HG03139 (cell line): ENCODE measurements at regions not wholly inside any gene's neighbourhood (a gene's known extent, or its start where the extent isn't known, plus 50 kb on each side); places are given as distances from the start of the nearest gene placed in this dataset.

Experiments
- ATAC-seq: cut with Tn5 transposase; IDR thresholded peaks from one replicate; pipeline ENCODE4 v1.9.1; 2021; ENCODE audit not compliant: unreplicated experiment

DNA sequence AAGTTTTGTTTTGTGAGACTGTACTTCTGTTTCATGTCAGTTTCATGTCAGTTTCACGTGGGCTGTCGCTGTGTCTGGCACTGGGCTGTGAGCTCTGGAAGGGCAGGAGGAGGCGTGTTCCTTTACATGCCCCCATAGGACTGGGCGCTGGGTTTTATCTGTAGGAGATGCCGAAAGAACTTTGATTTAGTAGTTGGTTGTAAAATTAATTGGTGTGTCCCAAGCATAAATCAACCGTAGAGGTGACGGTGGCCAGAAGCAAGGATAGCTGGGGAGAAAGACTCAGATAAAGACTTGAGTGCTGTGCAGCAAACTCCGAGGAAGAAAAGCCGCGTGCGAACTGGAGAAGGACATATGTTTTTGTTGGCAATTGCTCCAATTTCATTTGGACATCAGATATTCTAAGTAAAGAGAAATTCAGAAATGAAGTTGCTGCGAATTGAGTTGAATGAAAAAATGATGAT lies 182.5 kb downstream of the VRK1 start:
- no peak for ATAC-seq

DNA sequence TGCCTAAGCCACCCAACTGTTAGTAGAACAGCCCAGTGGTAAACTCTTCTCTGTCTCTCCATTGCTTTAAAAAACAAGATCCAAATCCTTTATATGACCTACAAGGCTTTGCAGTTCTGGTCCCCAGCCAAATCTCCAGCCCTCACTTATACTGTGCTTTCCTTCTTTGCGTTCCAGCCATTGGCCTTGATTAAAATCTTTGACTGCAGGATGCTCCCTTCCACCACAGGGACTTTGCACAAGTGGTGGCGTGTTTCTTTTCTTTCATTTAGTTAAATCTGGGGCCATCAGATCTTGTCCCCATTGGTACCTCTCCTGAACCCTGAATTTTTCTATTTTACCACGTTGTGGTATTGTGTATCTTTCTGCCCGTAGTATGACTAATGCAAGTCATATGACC lies 183.7 kb downstream of the VRK1 start:
- no peak for ATAC-seq

DNA sequence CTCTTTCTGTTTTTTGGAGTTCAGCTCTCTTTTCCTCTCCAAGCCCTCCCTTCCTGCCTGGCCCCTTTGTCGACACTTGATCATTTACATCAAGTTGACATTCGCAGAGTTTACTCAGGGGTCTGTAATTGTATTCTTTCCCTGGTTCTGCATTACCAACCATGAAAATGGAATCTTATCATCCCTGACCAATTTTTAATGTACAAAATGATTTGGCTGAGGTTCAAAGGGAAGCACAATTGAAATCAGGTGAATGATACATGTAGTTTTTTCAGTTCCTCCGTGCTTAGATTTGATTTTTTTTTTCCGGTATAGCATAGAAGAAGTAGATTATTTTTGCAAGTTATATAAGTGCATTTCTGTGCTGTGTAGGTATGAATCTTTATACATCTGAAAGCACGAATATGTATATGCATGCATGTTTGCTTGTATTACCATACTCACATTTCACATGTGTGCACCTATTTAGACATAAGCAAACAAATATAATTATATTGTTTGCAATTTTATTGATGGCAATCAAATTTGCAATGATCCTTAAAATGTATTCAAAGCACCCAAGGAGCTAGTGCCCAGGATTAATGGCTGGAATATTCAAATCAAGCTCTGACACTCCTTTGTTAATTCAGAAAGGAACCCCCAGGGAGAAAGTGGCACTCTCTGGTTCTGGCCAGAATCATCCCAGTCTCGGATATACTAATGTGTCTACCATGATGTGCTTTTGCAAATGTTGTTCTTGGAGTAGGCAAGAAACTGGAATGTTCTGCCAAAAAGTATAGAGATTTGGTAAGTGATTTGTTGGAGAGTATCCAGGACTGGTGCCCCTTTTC lies 189.3 kb downstream of the VRK1 start:
- ATAC-seq, result no peak

DNA sequence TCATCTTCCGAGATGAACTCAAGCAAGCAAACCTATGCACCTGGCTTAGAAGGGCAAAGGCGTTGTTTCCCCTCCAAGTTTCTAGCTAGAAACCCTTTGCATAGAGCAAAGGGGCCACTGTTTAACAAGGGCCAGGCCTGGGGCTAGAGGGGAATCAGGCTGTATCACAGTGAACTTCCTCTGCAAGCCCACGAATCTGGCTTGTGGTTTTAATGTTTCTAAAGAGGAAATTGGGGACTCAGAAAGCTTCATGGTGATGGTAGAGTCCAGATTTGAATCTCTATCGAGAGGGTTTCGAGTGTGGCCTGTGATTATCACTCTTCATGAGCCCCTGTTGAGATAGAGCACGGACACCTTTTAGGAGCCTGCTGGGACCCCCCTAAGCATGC lies 189.9 kb downstream of the VRK1 start:
- no peak for ATAC-seq

DNA sequence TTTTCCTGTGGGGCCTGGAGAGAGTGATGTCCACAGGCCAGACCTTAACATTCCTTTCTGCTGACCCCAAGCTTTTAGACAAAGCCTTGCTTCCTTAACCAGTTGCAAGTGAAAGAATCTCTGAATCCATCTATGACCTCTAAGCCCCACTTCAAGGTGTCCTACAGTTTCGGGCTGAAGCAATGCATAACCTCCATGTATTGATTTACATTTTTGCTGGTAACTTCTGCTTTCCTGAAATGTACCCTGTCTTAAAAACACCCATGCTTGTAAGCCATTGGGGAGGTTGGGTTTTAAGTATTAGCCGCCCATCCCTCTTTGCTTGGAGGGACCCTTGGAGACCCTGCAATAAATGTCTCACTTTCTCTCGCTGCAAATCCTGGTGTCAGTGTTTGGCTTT lies 190.6 kb downstream of the VRK1 start:
- no peak for ATAC-seq

DNA sequence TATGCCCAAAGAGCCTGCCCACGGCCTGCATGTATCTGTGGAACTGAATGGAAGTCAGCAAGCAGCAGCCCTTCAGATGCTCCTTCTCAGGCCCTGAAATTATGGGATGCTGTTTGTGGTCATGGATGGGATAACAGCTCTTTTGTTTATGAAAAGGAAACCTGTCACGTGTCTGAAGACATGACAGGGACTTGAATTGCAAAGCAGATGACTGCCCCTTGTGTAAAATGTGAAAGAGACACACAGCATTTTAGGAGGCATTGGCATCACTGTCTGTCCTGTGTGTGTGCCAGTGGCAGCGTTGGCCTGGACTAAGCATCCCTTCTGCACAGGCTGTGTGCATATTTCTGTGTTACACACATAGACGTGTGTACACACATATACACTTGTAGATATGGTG lies 192.1 kb downstream of the VRK1 start:
- no peak for ATAC-seq

DNA sequence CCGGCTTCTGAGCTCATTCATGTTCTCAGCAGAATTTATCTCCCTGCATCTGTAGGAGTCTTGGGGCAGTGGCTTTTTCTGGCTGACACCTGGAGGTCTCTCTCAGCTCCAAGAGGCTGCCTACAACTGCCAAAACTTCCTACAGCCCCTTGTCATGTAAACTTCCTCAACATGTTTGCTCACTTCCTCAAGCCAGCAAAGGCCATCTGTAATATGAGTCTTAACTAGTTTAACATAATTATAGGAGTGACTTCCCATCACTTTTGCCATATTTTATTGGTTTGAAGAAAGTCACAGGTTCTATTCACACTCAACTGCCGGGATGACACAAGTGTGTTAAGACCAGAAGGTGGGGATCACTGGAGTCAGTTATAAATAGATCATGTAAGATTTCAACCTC lies 194.0 kb downstream of the VRK1 start:
- ATAC-seq, result no peak

DNA sequence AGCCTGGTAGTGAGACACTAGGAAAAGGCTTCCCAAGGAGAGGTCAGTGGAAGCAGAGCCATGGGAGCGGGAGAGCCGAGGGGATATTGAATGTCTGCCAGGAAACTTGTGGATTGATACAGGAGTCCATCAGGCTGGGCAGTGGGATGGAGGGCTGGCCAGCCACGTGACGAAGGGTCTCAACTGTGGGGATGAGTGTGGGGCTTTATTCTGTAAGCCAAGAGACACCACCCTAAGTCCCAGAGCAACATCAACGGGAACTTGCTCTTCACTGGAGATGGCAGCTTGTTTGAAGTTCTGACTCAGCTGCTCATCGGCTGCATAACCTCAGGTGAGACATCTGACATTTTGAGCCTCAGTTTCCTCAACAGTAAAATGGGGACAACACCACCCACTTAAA lies 197.8 kb downstream of the VRK1 start:
- no peak for ATAC-seq

DNA sequence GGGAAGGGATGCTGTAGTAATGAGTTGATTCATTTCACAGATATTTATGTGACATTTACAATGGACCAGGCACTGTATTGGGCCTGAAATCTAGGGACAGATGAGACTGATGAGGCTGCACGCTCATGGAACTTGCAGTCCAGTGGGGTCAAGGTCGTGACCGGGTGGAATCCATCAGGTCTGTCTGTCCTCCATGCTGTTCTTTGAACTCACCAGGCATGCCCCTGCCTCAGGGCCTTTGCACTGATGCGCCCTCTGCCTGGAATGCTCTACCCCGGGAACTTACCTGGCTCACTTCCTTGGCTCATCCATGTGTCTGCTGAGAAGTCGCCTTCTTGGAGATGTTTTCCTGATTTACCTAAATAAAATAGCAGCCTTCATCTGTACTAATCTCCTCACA lies 200.1 kb downstream of the VRK1 start:
- no peak for ATAC-seq

DNA sequence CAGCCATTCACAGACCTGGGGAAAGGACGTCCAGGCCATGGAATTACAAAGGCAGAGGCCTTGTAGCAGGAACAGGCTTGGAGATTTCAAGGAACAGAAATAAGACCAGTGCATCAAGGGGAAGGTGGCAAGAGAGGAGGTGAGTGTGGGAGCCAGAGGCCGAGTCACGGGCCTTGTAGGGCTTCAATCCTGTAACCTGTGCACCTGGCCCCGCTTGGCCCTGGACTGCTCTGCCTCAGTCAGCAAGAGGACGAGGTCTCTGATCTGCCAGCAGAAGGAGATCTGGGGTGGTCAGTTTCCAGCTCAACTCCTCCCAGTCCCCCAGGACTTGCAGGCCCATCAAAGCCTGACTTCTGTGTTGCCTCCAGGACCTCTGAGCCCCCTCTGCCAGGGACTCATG lies 200.8 kb downstream of the VRK1 start:
- no peak for ATAC-seq

DNA sequence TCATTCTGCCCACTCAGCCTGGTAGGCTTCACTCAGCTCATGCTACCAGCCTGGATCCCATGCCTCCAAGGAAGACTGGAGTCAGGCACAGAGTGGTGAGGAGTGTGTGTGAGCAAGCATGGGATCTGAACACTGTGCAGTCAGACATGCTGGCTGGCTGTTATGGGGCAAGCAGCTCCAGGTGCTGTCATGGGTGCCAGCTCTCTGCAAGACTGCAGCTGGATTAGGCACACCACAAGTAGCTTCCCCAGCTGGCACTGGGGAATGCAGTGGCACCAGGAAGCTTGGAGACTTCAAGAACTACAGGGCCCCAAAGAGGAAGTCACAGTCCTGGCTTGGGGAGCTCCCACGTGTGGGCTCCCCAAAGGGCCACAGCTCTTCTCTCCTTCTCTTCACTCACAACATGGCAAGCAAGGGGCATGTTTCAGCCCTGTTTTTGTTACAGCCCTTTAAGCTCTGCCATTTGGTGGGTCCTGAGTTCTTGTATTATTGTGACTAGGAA lies 202.5 kb downstream of the VRK1 start:
- no peak for ATAC-seq

DNA sequence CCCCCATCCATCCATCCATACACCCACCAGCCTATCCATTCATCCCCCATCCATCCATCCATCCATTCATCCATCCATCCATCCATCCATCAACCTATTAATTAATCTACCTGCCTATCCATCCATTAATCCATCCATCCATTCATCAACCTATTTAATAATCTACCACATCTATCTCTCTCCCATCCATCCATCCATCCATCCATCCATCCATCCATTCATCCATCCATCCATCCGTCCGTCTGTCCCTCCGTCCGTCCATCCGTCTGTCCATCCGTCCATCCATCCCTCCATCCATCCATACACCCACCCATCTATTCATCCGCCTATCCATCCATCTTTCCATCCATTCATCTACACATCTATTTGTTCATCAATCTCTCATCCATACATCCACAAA lies 205.3 kb downstream of the VRK1 start:
- no peak for ATAC-seq

DNA sequence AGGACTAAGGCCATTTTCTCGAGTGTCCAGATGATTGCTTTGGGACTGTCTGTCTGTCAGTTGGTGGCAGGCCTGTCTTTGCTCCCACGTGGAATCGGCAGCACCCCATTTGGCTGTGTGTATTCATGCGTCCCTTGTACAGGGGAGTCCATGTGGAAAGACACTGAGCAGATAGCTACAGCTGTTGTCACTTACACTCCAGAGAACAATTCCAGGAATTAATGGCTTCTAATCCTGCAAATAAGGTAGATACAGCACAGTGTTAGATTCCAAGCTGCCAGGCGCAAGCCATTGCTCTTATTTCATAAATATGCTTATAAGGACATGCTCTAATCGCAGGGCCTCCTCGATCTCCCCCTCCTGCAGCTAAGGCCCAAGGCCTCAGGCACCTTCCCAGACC lies 208.8 kb downstream of the VRK1 start:
- ATAC-seq, result no peak

DNA sequence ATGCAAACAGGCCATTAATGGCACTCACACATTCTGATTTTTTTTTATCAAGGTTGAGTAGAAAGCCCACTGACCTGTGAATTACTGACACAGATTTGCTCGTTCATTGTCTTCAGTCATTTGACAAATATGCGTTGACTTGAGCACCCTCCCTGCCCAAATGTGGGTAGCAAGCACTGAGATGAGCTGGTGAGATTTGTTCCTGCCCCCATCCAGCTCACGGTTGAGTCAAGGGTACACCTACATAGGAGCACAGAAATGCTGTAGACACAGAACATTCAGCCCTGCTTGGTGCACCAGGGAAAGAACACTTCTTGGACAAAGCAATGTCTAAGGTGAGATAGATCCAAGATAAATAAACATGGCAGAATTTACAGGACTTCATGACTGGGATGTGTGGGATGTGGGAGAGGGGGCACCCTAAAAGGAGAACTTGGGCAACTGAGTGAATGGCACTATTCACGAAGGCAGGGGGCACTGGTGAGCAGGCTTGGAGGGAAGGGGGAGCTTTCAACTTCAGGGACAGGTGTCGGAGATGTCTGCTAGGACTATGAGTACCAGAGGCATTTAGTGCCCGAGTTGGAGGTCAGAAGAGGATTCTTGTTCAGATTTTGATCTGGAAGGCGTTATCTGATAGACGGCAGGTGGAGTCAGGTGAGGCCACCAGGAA lies 213.4 kb downstream of the VRK1 start:
- no peak for ATAC-seq

DNA sequence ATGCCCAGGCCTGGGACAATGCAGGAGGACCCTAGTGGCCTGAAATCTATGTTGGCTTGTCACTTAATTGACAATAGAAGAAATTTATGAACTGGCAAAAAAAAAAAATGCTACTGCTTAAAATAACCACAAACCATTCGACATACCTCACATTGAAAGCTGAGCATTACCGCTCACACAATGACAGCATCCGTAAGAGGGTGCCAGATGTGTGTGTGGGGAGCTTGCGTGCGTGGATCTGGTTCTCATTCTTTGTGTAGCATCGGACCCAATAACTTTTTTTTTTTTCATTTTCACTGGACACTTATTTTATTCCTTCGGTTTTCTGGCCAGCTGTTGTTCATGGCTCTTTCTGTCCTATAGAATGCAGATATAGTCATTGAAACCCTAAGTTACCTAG lies 216.7 kb downstream of the VRK1 start:
- no peak for ATAC-seq

DNA sequence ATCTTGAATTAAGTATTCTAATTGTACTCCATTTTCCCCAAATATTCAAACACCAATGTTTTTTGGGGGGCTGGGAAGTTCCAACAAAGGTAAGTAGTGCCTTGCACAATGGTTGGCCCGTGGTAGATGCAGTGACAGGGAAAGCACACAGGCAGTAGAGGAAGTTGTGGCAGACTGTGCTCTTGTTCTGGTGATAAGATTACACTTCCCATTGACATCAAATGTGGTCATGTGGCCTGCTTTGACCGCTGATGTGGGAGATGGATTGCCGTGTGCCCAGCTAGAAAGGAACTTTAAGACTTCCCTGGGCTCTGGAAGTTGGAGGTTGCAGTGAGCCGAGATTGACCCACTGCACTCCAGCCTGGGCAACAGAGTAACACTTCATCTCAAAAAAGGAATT lies 223.8 kb downstream of the VRK1 start:
- ATAC-seq, result no peak

DNA sequence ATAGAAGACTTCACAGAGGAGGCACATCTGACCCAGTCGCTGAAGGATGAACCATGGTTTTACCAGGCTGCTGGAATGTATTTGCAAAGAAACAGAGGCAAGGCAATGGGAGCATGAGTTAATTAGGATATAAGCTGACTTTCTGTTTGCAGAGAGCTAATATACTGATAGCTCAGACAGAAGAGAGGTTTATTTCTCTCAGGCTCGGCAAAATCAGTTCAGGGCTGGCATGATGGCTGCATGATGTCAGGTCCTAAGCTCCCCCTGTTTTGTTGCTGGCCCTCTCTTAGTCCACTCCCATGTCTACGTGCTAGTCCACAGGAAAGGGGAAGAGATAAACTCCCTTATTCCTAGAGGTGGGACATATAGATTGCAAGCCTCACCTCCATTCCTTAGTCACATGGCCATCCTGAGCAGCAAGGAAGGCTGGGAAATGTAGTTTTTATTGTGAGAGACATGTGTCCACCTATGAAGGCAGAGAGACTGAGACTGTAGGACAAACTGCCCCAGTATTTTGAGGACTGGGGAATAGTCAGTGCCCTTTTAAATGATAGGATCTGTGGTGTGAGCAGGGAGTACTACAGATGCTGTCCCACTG lies 224.5 kb downstream of the VRK1 start:
- ATAC-seq, result no peak

DNA sequence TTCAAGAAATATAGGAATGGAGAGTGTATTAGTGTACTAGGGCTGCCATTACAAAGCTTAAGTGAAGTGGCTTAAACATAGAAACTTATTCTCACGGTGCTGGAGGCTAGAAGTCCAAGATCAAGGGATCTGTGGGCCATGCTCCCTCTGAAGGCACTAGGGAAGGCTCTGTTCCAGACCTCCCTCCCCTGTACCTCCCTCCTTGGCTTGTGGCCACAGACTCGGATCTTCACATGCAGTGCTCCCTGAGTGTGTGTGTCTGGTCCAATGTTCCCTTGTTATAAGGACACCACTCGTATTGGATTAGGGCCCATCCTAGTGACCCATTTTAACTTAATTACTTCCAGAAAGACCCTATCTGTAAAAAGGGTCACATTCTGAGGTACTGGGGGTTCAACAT lies 225.6 kb downstream of the VRK1 start:
- no peak for ATAC-seq

DNA sequence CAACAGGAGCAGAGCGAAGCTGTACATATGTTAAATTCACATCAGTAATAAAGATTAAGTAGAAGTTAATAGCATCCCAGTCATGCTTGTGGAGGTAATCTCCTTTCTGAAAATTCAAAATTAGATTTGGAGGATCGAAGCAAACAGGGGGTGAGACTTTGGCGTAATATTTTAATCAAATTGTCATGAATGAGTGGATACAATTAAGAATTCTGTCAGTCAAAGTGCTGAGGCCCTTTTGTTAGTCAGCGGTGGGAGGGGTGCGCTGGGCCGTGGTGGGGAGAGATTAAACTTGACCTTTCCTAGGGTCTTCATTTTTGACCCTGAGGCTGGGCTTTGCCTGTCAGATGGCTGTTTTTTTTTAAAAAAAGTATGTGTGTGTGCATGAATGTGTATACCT lies 226.7 kb downstream of the VRK1 start:
- ATAC-seq, result no peak

DNA sequence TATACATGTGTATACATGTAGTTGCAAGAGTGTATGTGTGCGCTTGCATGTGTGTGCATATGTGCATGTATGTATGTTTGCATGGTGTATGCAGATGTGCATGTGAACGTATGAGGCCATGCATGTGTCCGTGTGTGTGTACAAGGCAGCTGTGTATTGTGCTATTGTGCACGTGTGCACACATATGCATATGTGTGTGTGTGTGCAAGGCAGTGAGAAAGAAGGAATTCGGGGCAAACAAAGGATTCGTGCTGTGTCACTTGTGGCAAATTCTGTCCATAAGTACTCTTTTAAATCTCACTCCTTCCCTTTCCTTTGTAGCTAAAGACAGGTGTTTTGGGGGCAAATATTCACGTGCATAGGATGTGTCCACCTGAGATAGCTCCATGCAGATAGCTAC lies 227.1 kb downstream of the VRK1 start:
- no peak for ATAC-seq

DNA sequence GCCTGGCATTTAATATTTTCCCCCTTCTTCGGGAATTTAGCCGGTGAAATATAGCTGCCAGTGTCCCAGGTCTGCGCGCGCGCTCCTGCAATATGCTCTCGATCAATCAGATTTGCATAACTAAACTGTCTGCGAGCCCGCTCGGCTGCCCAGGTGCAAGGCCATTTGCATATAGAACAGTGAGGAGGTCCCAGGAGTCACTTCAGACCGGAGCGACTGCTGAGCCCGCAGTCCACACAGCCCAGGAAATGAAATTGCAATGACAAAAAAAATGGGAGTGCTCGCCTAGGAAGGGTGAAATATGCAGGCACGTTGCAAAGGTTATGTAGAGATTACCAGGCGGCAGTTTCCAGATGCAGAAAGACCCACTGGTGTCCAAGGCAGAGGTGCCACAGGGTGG lies 228.5 kb downstream of the VRK1 start:
- no peak for ATAC-seq
